B cell (primary cell): ENCODE measurements at regions not wholly inside any gene's neighbourhood (a gene's known extent, or its start where the extent isn't known, plus 50 kb on each side); places are given as distances from the start of the nearest gene placed in this dataset.

Experiments used
- ATAC-seq: fragments of 200-7000 bp; cut with Tn5 transposase; one replicate; pipeline ENCODE4 v1.10.0; 2021; ENCODE audit warnings: low read depth, mild to moderate bottlenecking, moderate number of reproducible peaks, moderate library complexity
- CTCF ChIA-PET: fragments of 350-600 bp; sonication (Branson Sonifier 250); formaldehyde crosslinking; loops from one replicate; lab custom pipeline; 2021; ENCODE audit warnings: antibody characterized with exemption, inconsistent platforms; lab: Charles Lee
- POLR2A ChIA-PET: fragments of 350-600 bp; sonication (Branson Sonifier 250); formaldehyde crosslinking; loops from one replicate; lab custom pipeline; 2021; ENCODE audit warnings: antibody characterized with exemption; lab: Charles Lee
- DNase-seq: peaks from one replicate; pipeline ENCODE4 v3.0.0; 2013
- H2AFZ ChIP-seq: 2 replicates; pipeline ENCODE4 v1.6.1; 2012; ENCODE audit warnings: mild to moderate bottlenecking, low read depth, low read length; ENCODE audit not compliant: insufficient read depth, poor library complexity, severe bottlenecking
- H3K27ac ChIP-seq, 2 donors: 1 replicate in 1 of 2; 2 replicates in 1 of 2; pipeline ENCODE4 v1.5.1; 2012 to 2013; ENCODE audit warnings: low read length in 2 of 2, mild to moderate bottlenecking in 2 of 2, moderate library complexity in 1 of 2
- H3K27me3 ChIP-seq, 4 experiments: fragments of 200-600 bp in 1 of 4; sonication (generic) in 1 of 4; replicated peaks in 1 of 4; 1 replicate in 2 of 4; 2 replicates in 2 of 4; pipeline versions ENCODE4 v1.6.1 to v1.7.0; 2013 to 2016; ENCODE audit warnings: low read length in 3 of 4, mild to moderate bottlenecking in 2 of 4, mixed read lengths in 1 of 4, moderate library complexity in 1 of 4; ENCODE audit not compliant: insufficient read depth in 4 of 4, control insufficient read depth in 3 of 4; ENCODE audit errors: control extremely low read depth in 1 of 4
- H3K36me3 ChIP-seq, 2 experiments: replicated peaks in 1 of 2; 1 replicate in 1 of 2; 2 replicates in 1 of 2; pipeline versions ENCODE4 v1.6.1 to v1.7.1; 2013; ENCODE audit warnings: low read length in 1 of 2; ENCODE audit not compliant: insufficient read depth in 2 of 2, control insufficient read depth in 1 of 2; ENCODE audit errors: control extremely low read depth in 1 of 2, extremely low read depth in 1 of 2
- H3K4me1 ChIP-seq, 2 donors: fragments of 200-600 bp in 1 of 2; sonication (generic) in 1 of 2; 1 replicate in 1 of 2; 2 replicates in 1 of 2; pipeline versions ENCODE4 v1.5.1 to v1.6.1; 2013 to 2017; ENCODE audit warnings: low read length in 2 of 2; ENCODE audit not compliant: control insufficient read depth in 2 of 2, insufficient read depth in 2 of 2
- H3K4me2 ChIP-seq: replicated peaks from 2 replicates; pipeline ENCODE3; 2012; ENCODE audit warnings: mild to moderate bottlenecking, low read depth, low read length; ENCODE audit not compliant: poor library complexity, severe bottlenecking
- H3K4me3 ChIP-seq, 5 experiments: fragments of 200-600 bp in 1 of 5; sonication (generic) in 1 of 5; 1 replicate in 3 of 5; 2 replicates in 2 of 5; pipeline versions ENCODE4 v1.5.1 to v1.7.0; 2011 to 2016; ENCODE audit warnings: low read length in 4 of 5, mild to moderate bottlenecking in 4 of 5, low read depth in 2 of 5, control low read depth in 1 of 5, moderate library complexity in 1 of 5; ENCODE audit not compliant: insufficient read depth in 1 of 5; ENCODE audit errors: control extremely low read depth in 1 of 5, extremely low read depth in 1 of 5
- H3K79me2 ChIP-seq: fragments of 200-600 bp; sonication (generic); one replicate; pipeline ENCODE4 v1.6.0; 2016; ENCODE audit warnings: low read length; ENCODE audit not compliant: control insufficient read depth, insufficient read depth
- H3K9ac ChIP-seq: fragments of 200-600 bp; sonication (generic); 2 replicates; pipeline ENCODE4 v1.6.1; 2017; ENCODE audit warnings: mild to moderate bottlenecking, low read length, moderate library complexity
- H3K9me3 ChIP-seq, 3 donors: one replicate each; pipeline versions ENCODE4 v1.6.1 to v1.7.1; 2013; ENCODE audit warnings: low read length in 2 of 3; ENCODE audit not compliant: control insufficient read depth in 2 of 3, insufficient read depth in 1 of 3; ENCODE audit errors: control extremely low read depth in 1 of 3
- H4K20me1 ChIP-seq: 2 replicates; pipeline ENCODE4 v1.6.0; 2012; ENCODE audit warnings: mild to moderate bottlenecking, low read length; ENCODE audit not compliant: insufficient read depth, control insufficient read depth, poor library complexity, severe bottlenecking
- H3K27ac Mint-ChIP-seq: one replicate; pipeline ENCODE4 v1.8.0; 2021; ENCODE audit warnings: mixed read lengths
- H3K27me3 Mint-ChIP-seq: one replicate; pipeline ENCODE4 v1.8.0; 2021; ENCODE audit warnings: mixed read lengths
- H3K4me1 Mint-ChIP-seq: one replicate; pipeline ENCODE4 v1.8.0; 2021; ENCODE audit warnings: mixed read lengths
- H3K4me3 Mint-ChIP-seq: one replicate; pipeline ENCODE4 v1.8.0; 2021; ENCODE audit warnings: mixed read lengths
- H3K9me3 Mint-ChIP-seq: one replicate; pipeline ENCODE4 v1.8.0; 2022; ENCODE audit warnings: mixed read lengths; ENCODE audit not compliant: insufficient read depth
- CTCF ChIP-seq: fragments of 200-600 bp; IDR thresholded peaks from one replicate; pipeline ENCODE4 v1.8.0; 2022; ENCODE audit warnings: antibody characterized with exemption, mild to moderate bottlenecking
- EZH2 ChIP-seq: IDR thresholded peaks from 2 replicates; pipeline ENCODE4 v1.6.1; 2012; ENCODE audit warnings: borderline replicate concordance, low read depth, mild to moderate bottlenecking, moderate library complexity, low read length; ENCODE audit not compliant: insufficient read depth, poor library complexity, severe bottlenecking
- WGBS: methylation state at CpG from one replicate; pipeline ENCODE4 v1.1.5; 2013; ENCODE audit warnings: missing lambda C conversion rate; ENCODE audit not compliant: insufficient coverage; 5-methylcytosine and 5-hydroxymethylcytosine counted together
- intact Hi-C: fragments of 100-400 bp; cut with micrococcal nuclease; formaldehyde crosslinking; loops from one replicate; pipeline ENCODE4 v1.10.0; 2022

- H3K27me3 Mint-ChIP-seq: no peaks in the 10 kb centered on the region
- no peaks in the 10 kb centered on the region for H3K4me1 Mint-ChIP-seq
- no peak overlapping the region for H3K4me2 ChIP-seq
- ChIA-PET POLR2A (no interaction called here), CTCF (no interaction called here)
- H3K79me2 ChIP-seq: no peaks in the 10 kb centered on the region
- no peaks in the 10 kb centered on the region for H3K27me3 ChIP-seq
- H3K9me3 ChIP-seq: no peaks in the 10 kb centered on the region
- DNase-seq: no peak
- ATAC-seq: no peak
- no peaks in the 10 kb centered on the region for H3K36me3 ChIP-seq
- H3K9me3 Mint-ChIP-seq: no peaks in the 10 kb centered on the region
- H2AFZ ChIP-seq: no peak overlapping the region
- no peak overlapping the region for H3K4me3 ChIP-seq
- no peak overlapping the region for H3K4me3 Mint-ChIP-seq
- no peaks in the 10 kb centered on the region for H3K4me1 ChIP-seq
- no peak for TF ChIP-seq EZH2
- no peak for TF ChIP-seq CTCF
- H3K27ac ChIP-seq: no peak overlapping the region
- no peak overlapping the region for H3K27ac Mint-ChIP-seq
- H4K20me1 ChIP-seq: no peaks in the 10 kb centered on the region
- no peak overlapping the region for H3K9ac ChIP-seq
- intact Hi-C loops: no loop called here
- WGBS: 69% methylated on average over 2 of the region's 6 CpGs
These were observed 923.2 kb downstream of the NLGN4X start for GRCh38 chrX:5305452-5305851.

GRCh38 chrX:5295004-5295403, 933.7 kb downstream of the NLGN4X start:
- Histone ChIP-seq H3K27me3 (no peaks in the 10 kb centered on the region), H3K4me3 (no peak overlapping the region), H3K4me2 (no peak overlapping the region), H3K36me3 (no peaks in the 10 kb centered on the region), H3K9ac (no peak overlapping the region), H3K9me3 (no peaks in the 10 kb centered on the region), H3K79me2 (no peaks in the 10 kb centered on the region), H3K27ac (no peak overlapping the region), H3K4me1 (no peaks in the 10 kb centered on the region), H2AFZ (no peak overlapping the region), H4K20me1 (no peaks in the 10 kb centered on the region)
- no peak for DNase-seq
- Mint-ChIP-seq H3K4me1 (no peaks in the 10 kb centered on the region), H3K4me3 (no peak overlapping the region), H3K9me3 (no peaks in the 10 kb centered on the region), H3K27ac (no peak overlapping the region), H3K27me3 (no peaks in the 10 kb centered on the region)
- intact Hi-C loops: no loop called here
- WGBS: no CpG with 5 or more reads among the region's 6 CpGs
- ChIA-PET CTCF (interaction anchor here (0.7 kb wide), 1 partner anchor 1273 kb away, joined by 3 read pairs; no protein-coding TSS in a partner anchor), POLR2A (no interaction called here)
- no peak for ATAC-seq
- no peak for TF ChIP-seq CTCF
- TF ChIP-seq EZH2: no peak
